Nephron (organoid): ENCODE measurements at regions not wholly inside any gene's neighbourhood (a gene's known extent, or its start where the extent isn't known, plus 50 kb on each side); places are given as distances from the start of the nearest gene placed in this dataset.

ENCODE experiments used
- H3K27ac Mint-ChIP-seq, 3 experiments: 2 replicates each; pipeline ENCODE4 v1.8.0; 2020; ENCODE audit warnings: mixed read lengths in 3 of 3, mild to moderate bottlenecking in 2 of 3, moderate library complexity in 1 of 3
- H3K27me3 Mint-ChIP-seq: 2 replicates; pipeline ENCODE4 v1.8.0; 2021; ENCODE audit warnings: low read depth, mild to moderate bottlenecking, moderate library complexity, mixed read lengths
- H3K36me3 Mint-ChIP-seq: 2 replicates; pipeline ENCODE4 v1.8.0; 2020; ENCODE audit warnings: low read depth, mixed read lengths
- H3K4me1 Mint-ChIP-seq: 2 replicates; pipeline ENCODE4 v1.8.0; 2020; ENCODE audit warnings: mixed read lengths
- H3K4me3 Mint-ChIP-seq, 3 experiments: 2 replicates each; pipeline ENCODE4 v1.8.0; 2020; ENCODE audit warnings: mild to moderate bottlenecking in 3 of 3, mixed read lengths in 3 of 3, moderate library complexity in 2 of 3
- H3K9me3 Mint-ChIP-seq: 2 replicates; pipeline ENCODE4 v1.8.0; 2020; ENCODE audit warnings: mixed read lengths
- TF ChIP-seq, protein P1 (sequence below), 3 experiments: fragments of 200-600 bp; sonication (generic); IDR thresholded peaks; one replicate each; pipeline ENCODE4 v1.5.0; 2021; ENCODE audit warnings: antibody characterized with exemption in 3 of 3; ENCODE audit not compliant: unreplicated experiment in 3 of 3

DNA sequence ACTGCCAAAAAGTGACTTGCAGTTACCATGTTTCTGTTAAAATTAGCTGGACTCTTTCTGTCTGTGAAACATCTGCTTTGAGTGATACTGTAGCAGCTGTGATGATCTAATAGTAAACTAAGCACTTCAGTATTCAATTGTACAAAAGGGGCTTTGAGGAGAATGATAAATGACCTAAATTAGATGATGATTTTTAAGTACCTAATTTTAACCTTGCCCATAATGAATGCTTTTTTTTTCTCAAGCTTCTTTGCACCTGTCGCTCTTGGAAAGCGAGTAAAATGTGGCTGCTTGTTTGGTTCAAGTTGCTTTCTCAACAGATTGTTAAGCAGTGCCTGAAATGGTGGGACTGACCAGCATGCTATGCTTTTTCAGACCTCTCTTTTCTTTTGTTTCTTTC lies 752.3 kb downstream of the EPHA3 start:
- Mint-ChIP-seq H3K4me1 (peaks cover 15% of the 10 kb centered on the region), H3K27me3 (no peaks in the 10 kb centered on the region), H3K36me3 (no peaks in the 10 kb centered on the region), H3K4me3 (no peak overlapping the region), H3K27ac (no peak overlapping the region), H3K9me3 (no peaks in the 10 kb centered on the region)
- TF ChIP-seq, protein P1, sequence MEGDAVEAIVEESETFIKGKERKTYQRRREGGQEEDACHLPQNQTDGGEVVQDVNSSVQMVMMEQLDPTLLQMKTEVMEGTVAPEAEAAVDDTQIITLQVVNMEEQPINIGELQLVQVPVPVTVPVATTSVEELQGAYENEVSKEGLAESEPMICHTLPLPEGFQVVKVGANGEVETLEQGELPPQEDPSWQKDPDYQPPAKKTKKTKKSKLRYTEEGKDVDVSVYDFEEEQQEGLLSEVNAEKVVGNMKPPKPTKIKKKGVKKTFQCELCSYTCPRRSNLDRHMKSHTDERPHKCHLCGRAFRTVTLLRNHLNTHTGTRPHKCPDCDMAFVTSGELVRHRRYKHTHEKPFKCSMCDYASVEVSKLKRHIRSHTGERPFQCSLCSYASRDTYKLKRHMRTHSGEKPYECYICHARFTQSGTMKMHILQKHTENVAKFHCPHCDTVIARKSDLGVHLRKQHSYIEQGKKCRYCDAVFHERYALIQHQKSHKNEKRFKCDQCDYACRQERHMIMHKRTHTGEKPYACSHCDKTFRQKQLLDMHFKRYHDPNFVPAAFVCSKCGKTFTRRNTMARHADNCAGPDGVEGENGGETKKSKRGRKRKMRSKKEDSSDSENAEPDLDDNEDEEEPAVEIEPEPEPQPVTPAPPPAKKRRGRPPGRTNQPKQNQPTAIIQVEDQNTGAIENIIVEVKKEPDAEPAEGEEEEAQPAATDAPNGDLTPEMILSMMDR (IDR thresholded peaks at IDR 0.05; ENCODE audit: unreplicated experiment in 3 of 3), result no peak

DNA sequence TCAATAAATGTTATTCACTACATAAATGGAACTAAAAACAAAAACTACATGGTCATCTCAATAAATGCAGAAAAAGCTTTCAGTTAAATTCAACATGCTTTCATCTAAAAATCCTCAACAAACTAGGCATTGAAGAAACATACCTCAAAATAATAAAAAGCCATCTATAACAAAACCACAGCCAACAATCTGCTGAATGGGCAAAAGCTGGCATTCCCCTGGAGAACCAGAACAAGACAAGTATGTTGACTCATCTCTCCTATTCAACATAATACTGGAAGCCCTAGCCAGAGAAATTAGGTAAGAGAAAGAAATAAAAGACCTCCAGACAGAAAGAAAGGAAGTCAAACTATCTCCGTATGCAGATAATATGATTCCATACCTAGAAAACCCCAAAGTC lies 759.9 kb downstream of the EPHA3 start:
- Mint-ChIP-seq H3K36me3 (no peaks in the 10 kb centered on the region), H3K27ac (no peak overlapping the region), H3K4me1 (no peaks in the 10 kb centered on the region), H3K4me3 (no peak overlapping the region), H3K27me3 (no peaks in the 10 kb centered on the region), H3K9me3 (no peaks in the 10 kb centered on the region)
- TF ChIP-seq, protein P1 (IDR thresholded peaks at IDR 0.05; ENCODE audit: unreplicated experiment in 3 of 3), result no peak

DNA sequence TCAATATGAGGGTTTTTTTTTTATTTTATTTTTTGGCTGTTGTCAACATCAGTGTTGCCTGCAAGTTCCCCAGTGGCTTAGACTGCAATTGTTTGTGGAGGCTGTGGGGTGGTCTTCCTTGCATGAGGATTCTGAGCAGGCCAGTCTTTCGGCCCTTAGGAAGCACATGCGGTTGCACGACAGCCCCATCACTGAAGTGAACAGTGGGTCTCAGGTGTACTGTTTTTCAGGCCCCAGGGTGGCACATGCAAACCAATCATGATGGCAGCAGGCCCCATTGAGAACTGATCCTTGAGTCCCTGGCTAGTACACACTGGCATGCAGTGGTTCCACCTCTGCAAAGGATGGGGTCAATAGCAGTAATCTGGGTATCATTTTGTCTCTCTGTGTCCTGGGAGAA lies 768.7 kb downstream of the EPHA3 start:
- Mint-ChIP-seq H3K4me1 (no peaks in the 10 kb centered on the region), H3K9me3 (peaks cover 6% of the 10 kb centered on the region)

DNA sequence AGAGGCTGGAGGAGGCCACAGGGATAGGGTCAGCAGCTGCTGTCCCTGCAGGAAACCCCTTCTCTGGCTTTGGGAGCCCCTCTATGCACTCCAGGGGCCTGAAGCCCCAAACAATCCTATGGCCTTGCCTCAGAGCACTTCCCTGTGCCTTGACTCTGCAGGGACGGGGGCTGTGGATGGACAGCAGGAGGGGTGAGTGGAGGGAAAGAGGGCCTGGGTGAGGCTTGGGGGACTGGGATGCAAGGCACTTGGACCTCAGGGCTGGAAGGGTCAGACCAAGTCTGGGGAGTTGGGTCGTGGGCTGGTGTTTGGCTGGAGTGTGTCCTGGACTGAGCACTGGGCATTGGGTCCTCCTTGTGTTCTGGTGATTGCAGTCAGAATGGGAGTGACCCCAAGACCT lies 769.8 kb downstream of the EPHA3 start:
- no peaks in the 10 kb centered on the region for H3K4me1 Mint-ChIP-seq
- H3K27me3 Mint-ChIP-seq, result no peaks in the 10 kb centered on the region
- H3K27ac Mint-ChIP-seq, result no peak overlapping the region
- H3K9me3 Mint-ChIP-seq, result peaks cover 6% of the 10 kb centered on the region
- TF ChIP-seq, protein P1 (IDR thresholded peaks at IDR 0.05; ENCODE audit: unreplicated experiment in 3 of 3), result no peak
- no peaks in the 10 kb centered on the region for H3K36me3 Mint-ChIP-seq
- H3K4me3 Mint-ChIP-seq, result no peak overlapping the region

More for the DNA sequence above, 768.7 kb downstream of the EPHA3 start:
- H3K36me3 Mint-ChIP-seq, result no peaks in the 10 kb centered on the region
- TF ChIP-seq, protein P1 (IDR thresholded peaks at IDR 0.05; ENCODE audit: unreplicated experiment in 3 of 3), result no peak
- H3K4me3 Mint-ChIP-seq, result no peak overlapping the region
- H3K27me3 Mint-ChIP-seq, result no peaks in the 10 kb centered on the region
- H3K27ac Mint-ChIP-seq, result no peak overlapping the region

DNA sequence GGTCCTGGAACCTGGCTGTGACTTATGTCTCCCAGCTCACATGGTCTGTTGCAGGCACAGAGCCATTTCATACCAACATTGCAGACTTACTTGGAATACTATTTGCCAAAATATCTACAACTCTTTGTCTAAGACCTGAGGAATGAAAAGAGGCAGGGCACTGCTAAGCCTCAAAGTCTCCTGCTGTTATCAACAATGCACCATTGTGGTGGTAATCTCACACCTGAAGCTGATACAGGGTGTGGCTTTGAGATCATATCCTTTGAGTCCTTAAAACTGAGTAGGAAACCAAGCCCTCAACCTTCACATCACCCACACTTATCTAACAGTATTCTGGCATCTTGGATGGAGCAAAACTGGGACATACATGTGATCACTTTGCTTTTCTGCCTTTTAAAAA lies 782.0 kb downstream of the EPHA3 start:
- Mint-ChIP-seq H3K4me3 (no peak overlapping the region), H3K36me3 (no peaks in the 10 kb centered on the region), H3K27me3 (no peaks in the 10 kb centered on the region), H3K27ac (no peak overlapping the region), H3K9me3 (peaks cover 13% of the 10 kb centered on the region), H3K4me1 (no peaks in the 10 kb centered on the region)
- TF ChIP-seq, protein P1 (IDR thresholded peaks at IDR 0.05; ENCODE audit: unreplicated experiment in 3 of 3), result no peak

DNA sequence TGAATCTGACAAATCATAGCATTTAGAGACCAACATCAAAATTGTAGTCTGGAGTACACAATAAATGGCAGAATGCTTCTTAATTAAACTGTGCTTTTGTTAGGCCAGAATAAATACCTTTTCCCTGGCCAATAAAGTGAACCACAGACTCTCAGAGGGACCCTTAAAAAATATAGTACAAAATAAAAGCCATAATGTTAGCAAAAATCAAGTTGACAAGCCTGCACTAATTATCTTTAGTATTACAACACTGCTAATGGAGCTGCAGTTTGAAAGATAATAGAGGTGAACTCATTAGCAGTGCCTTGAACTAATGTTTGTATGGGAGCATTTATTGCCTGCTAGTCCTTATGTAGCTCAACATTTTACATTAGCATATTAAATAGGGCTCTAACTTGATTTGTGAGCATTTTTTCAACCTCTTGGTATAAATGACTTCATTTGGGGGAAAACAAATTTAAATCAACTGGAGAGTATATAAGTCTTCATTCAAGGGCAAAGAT lies 801.3 kb downstream of the EPHA3 start:
- peaks cover 5% of the 10 kb centered on the region for H3K9me3 Mint-ChIP-seq
- no peak overlapping the region for H3K27ac Mint-ChIP-seq
- H3K4me1 Mint-ChIP-seq, result no peaks in the 10 kb centered on the region
- H3K27me3 Mint-ChIP-seq, result peaks cover 4% of the 10 kb centered on the region
- TF ChIP-seq, protein P1 (IDR thresholded peaks at IDR 0.05; ENCODE audit: unreplicated experiment in 3 of 3), result no peak
- no peak overlapping the region for H3K4me3 Mint-ChIP-seq
- H3K36me3 Mint-ChIP-seq, result no peaks in the 10 kb centered on the region
